Kidney tubule cell (primary cell): ENCODE measurements at regions not wholly inside any gene's neighbourhood (a gene's known extent, or its start where the extent isn't known, plus 50 kb on each side); places are given as distances from the start of the nearest gene placed in this dataset.
"Not testable (repeated sequence)": the region's sequence is repeated elsewhere in the genome, so short reads cannot be mapped to it uniquely, and the experiment has no call there.

ENCODE experiments used
- DNase-seq: peaks from one replicate; pipeline ENCODE4 v3.0.0-alpha.2; 2018; ENCODE audit warnings: low spot score

DNA sequence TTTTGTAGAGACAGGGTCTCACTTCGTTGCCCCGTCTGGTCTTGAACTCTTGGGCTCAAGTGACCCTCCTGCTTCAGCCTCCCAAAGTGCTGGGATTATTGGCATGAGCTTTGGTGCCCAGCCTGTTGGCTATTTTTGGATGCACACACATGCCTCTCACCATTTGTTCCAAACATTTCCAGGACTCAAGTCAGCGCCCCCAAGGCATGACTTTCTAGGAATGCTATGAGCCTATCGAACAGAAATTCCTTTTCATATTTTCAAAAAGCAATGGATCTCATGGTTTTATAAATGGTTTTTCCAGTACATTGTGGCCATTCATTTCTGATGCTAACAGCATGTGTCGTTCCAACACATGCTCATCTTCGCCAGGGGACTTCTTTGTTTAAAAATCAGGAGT is 119.3 kb upstream of the NAA20 start:
- DNase-seq = no peak

DNA sequence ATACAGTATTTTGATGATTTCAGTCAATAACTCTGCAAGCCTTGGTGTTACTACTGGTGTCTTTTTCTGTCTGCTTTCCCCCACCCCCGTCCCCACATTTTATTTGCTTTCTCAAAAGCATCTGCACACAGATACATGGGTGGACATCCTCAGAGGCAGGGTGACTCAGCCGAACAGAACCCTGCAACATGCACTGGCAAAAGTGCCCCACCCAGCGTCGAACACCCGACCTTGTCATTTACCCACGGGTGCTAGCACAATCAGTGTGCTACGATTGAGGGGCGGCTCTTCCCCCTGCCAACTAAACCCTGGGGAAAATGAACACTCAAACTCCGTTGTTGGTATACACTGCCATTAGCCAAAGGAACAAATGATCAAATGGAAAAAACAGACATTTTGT is 115.9 kb upstream of the NAA20 start:
- DNase-seq = no peak

DNA sequence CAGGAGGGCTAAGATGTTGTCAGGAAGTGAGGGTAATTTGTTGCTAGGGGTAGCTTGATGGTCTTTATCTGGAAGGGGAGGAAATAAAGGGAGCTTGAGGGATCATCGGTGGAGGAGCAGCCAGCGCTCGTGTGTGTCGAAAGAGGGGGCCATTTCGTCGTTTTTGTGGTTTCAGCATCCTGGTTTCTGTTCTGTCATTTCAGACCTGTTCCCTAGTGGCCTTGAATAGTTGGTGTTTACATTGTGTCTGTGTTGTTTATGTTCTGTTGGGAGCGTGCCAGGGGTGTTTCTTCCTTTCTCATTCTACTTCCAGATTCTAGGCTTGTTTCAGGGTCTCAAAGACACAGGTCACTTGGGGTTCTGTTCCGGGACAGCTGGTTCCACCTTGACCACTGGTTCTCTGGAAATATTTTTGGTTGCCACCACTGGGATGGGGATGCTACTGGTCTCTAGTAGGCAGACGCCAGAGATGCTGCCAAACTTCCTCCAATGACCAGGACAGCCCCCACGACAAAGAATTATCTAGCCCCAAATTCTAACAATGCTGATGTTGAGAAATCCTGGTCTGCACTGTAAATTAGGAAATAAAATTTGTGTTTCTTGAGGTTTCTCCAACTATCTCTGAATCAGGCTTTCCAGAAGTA is 113.9 kb upstream of the NAA20 start:
- no peak for DNase-seq

DNA sequence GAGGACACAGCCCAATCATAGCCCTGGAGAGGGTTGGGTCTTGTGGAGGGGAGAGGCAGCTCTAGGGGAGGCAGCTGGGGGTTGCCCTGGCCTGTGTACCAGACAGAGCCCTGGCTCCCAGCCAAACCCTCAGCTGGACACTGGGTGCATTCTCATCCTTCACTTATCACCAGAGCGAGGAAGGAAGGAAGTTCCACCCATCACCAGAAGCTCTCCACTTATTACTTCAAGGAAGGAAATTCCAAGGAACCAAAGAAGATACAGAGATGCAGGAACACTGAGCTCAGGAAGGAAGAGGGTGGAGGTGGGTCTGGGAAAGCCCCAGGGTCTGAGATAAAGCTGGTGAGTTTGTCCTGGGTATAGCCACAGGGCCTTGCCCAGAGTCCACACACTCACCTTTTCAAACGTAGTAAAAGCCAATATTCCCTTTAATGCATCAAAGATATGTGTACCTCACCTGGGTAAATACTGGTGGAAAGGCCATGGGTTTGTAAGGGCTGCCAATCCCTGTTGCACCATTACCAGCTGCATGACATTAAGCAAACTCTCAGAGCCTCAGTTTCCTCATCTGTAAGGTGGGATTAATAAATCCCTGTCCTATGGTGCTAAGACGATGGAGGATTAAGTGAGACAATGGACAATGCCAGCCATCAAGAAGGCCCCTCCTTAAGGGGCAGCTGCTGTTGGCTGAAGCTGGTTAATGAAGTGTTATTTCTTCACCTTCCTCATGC is 109.7 kb upstream of the NAA20 start:
- DNase-seq = peak; percentile 76

DNA sequence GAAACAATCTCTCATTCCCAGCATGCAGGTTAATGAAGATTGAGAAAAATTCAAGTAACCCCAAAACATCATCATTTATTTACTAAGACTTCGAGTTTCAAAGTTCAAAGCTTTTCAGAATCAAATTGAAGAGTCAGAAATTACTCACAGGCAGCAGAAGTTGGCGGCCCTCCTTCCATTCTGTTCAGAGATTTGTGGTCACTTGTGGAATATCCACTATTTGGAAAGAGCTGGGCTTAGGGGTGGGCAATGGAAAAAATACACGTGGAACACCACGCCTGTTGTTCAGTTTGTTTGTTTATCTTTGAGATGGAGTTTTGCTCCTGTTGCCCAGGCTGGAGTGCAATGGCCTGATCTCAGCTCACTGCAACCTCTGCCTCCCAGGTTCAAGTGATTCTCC is 108.6 kb upstream of the NAA20 start:
- DNase-seq = no peak

DNA sequence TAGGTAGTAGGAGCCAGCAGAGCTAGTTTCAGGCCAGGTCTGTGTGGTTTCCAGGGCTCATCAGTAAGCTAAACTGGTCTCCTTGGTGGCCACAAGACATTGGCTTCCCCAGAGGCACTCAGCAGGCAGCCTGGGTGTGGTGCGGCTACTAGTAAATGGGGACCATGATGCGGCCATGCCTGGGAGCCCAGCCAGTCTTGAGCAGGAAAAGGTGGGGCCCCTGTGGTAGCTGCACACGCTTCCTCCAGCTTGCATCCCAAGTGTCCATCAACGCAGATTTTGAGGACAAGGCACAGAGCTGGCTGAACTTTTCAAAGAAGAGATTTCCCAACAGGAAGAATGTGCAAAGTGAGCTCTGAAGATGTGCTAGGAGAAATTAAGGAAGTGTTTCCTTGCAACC is 107.4 kb upstream of the NAA20 start:
- DNase-seq = no peak

DNA sequence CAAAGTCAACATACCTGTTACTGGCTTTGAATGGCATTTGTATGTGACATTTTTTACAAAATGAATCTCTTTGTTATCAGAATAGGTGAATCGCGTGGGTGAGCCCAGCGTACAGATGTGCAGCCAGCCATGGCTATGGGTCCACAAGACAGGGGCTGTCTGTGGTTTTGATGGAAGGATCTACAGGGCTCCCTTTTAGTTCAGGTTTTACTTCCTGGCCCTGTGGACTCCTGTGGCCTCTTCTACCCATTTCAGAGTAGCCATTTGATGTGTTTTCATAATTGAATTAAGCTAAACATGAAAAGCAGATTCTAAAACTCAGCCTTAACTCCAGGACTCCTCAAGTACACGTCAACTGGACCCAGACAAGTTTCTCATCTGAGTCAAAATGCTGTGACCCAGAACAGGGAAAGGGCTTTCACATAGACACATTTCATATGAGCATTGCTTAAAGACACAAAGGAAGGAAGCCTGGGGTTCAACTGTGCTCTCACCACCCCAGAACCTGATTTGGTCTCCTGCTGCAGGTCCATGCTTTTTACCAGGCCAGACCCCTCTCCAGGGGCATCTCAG is 105.3 kb upstream of the NAA20 start:
- peak; percentile 52 for DNase-seq

DNA sequence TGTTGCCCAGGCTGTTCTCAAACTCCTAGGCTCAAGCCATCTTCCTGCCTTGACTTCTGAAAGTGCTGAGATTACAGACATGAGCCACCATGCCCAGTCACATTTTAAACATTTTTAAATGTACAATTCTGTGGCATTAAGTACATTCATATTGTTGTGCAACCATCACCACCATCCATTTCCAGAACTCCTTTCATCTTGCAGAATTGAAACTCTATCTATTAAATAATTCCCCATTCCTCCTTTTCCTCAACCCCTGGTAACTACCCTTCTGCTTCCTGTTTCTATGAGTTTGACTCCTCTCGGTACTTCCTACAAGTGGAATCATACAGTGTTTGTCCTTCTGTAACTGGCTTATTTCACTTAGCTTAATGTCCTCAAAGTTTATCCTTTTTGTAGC is 103.8 kb upstream of the NAA20 start:
- DNase-seq = no peak

DNA sequence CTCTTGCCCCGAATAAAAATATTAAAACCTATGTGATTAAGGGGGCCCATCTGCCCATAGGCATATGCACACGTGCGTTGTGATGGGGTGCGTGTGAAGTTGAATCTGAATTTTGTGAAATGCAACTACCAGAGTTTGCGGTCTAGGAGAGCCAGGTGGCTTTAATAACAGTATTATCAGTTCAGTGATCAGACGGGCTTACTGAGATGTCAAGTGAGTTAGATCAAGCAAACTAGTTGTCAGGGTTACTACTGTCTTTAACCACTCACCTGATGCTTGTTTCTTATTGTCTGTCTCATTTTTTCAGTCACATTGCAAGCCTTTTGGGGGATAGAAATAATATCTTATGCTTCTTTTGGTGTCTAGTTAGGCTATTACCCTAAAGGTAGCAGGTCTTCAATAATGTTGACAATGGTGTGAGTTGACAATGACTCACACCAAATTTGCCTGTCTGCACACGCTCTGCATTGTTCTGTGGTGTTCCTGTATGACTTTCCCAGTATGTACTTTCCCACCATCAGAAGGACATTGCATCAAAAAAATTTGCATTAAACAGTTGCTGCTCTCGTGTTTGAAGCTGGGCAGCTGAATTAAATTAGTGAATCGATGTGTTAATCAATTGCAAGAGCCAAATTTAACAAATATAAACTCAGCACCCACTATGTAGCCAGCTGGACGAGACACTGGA is 103.1 kb upstream of the NAA20 start:
- DNase-seq = peak; percentile 73

DNA sequence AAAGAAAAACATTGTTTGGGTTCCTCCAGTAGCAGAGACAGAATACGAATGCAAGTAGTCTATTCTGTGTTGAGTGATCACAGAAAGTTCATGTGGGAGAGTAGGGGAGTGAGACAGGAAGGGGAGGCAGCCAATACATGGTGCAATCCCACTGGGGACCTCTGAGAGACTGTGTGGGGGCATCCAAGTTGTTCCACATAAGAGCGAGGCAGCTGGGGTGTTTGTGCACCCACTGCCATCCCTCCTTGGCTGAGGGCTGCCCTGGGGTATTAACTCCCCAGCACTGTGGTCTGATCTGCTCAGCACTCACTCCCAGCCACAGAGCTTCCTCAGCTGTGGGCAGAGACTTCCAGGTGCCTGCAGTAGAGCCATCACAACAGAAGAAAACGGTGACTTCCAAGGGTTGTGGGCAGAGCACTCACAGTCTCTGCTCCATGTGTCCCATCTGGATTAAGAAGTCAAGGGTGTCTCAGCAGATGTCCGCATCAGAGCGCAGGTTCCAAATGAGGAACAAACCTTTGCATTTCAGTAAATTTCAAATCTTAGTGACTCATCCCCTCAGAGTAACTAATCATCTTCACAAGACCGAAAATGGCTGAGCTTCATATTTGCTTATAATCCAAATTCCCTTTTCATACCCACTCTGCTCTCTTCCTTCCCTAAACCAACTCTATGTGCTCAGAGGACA is 101.9 kb upstream of the NAA20 start:
- no peak for DNase-seq

DNA sequence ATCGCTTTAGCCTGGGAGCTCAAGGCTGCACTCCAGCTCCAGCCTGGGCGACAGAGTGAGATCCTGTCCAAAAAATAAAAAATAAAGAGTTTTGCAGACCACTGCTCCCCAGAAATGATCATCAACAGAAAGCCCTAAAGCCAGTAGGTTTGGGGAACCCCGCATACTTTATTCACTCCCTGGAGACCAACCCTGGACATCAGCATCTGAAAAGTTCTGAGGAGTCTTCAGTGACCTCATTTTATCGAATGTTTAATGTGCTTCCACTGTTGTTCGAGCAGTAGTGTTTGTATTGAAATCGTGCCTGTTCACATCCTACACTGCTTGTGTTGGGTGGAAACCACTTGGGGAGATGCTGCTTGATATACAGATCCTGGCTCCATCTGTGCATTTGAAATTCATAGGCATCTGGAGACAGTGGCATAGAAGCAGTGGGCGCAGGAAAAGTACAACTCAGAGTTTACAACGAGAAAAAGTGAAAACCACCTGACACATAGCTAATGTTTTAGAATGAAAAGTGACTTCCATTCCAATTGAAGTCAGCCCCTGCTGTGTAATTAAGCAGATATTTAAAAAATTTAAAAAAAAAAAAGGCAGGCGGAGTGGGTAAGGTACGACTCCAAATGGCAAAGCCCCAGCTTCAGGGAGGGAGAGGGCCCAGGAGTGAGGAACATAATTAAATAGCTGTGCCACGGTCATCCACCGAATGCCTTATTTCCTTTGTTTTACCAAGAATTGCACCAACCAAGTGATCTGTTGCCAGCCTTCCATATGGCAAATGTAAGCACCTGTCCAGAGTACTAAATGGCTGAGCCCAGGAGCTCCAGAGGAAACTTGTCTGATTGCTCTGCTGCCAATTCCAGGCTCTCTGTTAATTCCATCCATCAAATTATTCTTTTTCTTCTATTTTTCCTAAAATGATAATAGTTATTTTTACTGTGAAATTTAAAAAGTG is 100.4 kb upstream of the NAA20 start:
- no peak for DNase-seq

DNA sequence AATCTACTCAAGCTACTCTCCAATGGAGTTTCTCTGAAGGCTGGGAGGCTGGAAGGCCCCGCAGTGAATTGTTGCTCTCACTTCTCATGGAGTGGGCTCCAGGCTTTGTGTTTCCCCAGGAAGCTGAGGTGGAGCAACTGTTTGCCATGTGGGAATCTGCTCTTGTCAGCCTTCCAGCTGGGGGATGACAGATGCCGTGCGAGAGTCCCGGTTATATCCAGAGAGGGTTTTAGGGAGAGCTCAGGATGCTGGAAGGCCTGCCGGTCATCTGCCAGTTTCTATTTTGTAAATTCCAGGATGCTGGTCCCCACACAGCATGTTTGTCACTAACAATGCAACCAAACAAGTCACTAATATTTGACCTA is 98.2 kb upstream of the NAA20 start:
- DNase-seq = no peak

DNA sequence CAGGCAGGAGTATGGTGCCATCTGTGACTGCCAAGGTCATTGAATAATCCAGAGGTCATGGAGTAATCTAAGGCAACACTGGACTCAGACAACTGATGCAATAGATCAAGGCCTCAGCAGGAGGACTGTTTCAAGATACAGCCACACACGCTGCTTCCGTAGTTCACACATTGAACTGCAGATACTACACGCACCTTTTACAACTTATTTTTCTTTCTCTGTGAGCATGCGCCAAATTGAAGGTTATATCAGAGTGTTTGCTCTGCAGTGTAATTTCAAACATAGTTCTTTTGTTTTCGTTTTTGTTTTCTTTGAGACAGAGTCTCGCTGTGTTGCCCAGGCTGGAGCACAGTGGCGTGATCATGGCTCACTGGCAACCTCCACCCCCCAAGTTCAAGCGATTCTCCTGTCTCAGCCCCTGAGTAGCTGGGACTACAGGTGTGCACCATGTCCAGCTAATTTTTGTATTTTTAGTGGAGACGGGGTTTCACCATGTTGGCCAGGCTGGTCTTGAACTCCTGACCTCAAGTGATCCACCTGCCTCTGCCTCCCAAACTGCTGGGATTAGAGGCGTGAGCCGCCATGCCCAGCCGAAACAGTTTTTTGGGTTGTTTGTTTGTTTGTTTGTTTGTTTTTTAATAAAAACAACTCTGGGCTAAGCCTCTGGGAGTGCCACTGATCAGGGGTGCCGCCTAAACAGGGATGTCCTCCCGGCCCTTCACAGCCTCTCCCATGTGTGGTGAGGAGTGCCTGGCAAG is 96.6 kb upstream of the NAA20 start:
- no peak for DNase-seq

DNA sequence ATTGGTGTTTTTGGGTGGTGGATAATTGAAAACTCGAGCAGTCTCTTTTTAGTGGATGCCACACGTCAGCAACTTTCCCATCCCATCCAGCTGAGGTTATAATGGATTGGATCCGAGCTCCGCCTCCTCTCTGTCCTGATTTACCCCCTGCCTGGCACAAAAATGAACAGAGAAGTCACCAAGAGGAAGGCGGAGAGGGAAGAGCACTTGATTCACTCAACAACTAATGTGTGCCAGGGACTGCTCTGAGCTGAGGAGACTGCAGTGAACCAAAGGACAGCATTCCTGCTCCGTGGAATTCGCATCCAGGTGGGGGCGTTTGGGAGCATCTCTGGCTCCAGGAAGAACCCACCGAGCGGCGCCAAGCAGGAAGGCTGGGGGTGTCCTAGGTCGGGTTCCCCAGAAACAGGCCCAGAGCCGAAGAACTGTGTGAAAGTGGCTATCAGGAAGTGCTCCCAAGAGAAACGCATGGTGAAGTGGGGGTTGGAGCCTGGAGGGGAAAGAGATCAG is 95.8 kb upstream of the NAA20 start:
- no peak for DNase-seq

DNA sequence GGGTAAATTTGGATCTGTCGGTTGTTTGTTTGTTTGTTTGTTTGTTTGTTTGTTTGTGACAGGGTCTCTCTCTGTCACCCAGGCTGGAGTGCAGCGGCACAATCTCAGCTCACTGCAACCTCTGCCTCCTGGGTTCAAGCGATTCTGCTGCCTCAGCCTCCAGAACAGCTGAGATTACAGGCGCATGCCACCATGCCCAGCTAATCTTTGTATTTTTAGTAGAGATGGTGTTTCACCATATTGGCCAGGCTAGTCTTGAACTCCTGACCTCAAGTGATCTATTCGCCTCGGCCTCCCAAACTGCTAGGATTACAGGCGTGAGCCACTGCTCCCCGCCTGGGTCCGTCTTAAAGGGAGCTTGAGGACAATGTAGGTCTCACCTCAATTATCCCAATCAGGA is 95.3 kb upstream of the NAA20 start:
- DNase-seq = not testable (repeated sequence)

DNA sequence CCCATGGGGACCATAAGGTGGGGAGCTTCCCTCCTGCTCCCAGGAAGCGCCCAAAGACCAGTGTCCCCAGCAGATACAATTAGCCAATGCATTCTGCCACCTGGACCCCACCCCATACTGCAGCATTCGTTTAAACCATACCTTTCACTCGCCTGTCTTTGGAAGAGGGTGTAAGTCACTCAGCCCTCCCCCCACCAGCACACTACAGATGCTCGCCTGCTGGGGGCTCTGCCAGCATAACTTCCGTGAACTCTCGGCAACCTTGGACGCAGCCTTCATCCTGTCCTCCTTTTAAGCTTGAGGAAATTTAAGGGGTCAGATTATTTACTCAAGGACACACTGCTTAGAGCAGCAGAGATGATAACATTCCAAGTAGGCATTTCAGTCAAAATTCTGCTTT is 94.4 kb upstream of the NAA20 start:
- DNase-seq = no peak

DNA sequence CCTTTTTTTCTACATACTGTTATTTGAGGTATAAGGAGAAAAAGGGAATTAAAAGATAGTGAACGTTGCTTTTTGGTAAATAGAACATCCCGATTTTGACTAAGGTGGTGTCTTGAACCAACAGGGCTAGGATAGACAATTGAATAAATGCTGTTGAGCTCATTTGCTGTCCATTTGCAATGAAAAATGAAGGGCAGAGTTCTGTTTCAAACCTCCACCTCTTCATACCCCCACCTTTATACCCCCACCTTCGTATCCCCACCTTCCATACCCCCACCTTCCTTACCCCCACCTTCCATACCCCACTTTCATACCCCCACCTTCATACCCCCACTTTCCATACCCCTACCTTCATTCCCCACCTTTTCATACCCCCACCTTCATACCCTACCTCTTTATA is 93.4 kb upstream of the NAA20 start:
- no peak for DNase-seq

DNA sequence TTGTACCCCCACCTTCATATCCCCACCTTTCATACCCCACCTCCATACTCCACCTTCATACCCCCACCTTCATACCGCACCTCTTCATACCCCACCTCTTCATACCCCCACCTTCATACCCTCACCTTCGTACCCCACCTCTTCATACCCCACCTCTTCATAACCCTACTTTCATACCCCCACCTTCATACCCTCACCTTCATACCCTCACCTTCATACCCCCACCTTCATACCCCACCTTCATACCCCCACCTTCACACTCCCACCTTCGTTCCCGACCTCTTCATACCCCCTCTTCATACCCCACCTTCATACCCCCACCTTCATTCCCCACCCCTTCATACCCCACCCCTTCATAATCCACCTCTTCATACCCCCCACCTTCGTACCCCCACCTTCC is 92.9 kb upstream of the NAA20 start:
- DNase-seq = no peak

DNA sequence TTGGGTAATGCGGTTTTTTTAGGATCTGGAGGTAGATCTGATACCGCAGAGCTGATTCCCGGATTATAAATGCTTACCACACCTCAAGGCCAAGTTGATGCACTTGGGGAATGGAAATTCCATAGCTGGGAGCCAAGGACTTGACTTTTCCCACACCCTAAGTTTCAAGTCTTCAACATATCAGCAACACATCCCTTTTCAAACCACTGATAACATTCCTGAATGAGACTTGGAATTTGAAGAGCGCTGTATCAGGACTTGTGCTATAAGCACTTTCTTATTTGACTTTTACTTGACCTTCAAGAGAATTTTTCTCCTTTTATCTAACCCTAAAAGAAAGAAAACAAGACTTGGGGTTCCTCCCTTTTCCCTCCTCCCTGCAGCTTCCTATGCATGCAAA is 90.6 kb upstream of the NAA20 start:
- DNase-seq = no peak

DNA sequence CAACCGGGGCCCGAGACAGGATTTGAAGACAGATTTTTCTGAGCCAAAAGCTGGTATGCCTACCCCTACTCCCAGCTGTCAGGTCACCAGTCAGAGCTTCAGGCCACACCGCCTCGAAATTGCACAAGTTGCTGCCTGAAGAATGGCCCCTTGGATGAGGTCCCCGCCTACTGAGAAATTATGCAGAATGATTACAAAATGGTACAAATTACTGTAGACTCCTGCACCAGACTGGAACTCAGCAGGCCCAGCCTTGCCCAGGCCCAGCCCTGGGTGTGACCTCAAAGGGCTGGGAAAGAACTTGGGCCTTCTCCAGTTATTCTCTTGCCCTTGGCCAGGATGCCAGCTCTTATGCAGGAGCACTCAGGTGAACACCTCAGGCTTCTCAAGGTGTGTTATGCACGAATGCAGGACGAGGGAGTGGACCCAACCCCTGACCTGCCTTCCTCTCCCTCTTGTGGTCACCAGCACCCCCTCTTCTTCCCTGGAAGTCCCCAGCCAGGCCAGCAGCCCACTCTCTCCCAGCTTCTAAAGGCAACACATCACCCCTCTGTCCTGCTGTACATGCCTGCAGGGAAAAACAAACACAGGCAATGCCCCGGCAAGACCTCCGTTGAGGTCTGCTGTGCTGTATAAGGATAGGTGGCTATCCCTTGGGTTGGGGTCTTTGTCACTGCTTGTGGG is 88.7 kb upstream of the NAA20 start:
- no peak for DNase-seq
